IMR-90 (cell line): ENCODE measurements at regions not wholly inside any gene's neighbourhood (a gene's known extent, or its start where the extent isn't known, plus 50 kb on each side); places are given as distances from the start of the nearest gene placed in this dataset.

Experiments used
- ATAC-seq: fragments of 200-7000 bp; cut with Tn5 transposase; 2 replicates; pipeline ENCODE4 v1.9.1; 2020; ENCODE audit warnings: low read depth, mild to moderate bottlenecking, moderate library complexity
- BruUV-seq: library from RNA; stranded (reverse); fragments of 400-500 nt; replicated peaks from 2 replicates; lab custom pipeline; 2021; lab: Mats Ljungman, UMichigan
- CTCF ChIA-PET: fragments of 300-600 bp; formaldehyde crosslinking; extraction: SDS; loops from one replicate; lab custom pipeline; 2021; ENCODE audit warnings: antibody characterized with exemption; lab: Yijun Ruan, JAX
- POLR2A ChIA-PET: fragments of 300-600 bp; sonication (Branson Sonifier 250); formaldehyde crosslinking; loops from one replicate; lab custom pipeline; 2022; ENCODE audit warnings: antibody characterized with exemption; ENCODE audit not compliant: unreplicated experiment; lab: Charles Lee
- DNase-seq: peaks from one replicate; pipeline ENCODE4 v3.0.0; 2013
- H2AFZ ChIP-seq: replicated peaks from 2 replicates; pipeline ENCODE3; 2013; ENCODE audit warnings: low read length, mild to moderate bottlenecking; ENCODE audit not compliant: poor library complexity
- H2AK5ac ChIP-seq: 2 replicates; pipeline ENCODE4 v1.6.1; 2013; ENCODE audit warnings: low read depth, low read length, inconsistent platforms
- H2AK9ac ChIP-seq: replicated peaks from 2 replicates; pipeline ENCODE3; 2013; ENCODE audit warnings: mild to moderate bottlenecking, low read depth, low read length, moderate library complexity; ENCODE audit not compliant: poor library complexity
- H2BK120ac ChIP-seq: 2 replicates; pipeline ENCODE4 v1.6.1; 2013; ENCODE audit warnings: low read depth, low read length, inconsistent platforms
- H2BK15ac ChIP-seq: 3 replicates; pipeline ENCODE4 v1.6.1; 2013; ENCODE audit warnings: low read depth, low read length, inconsistent platforms
- H2BK20ac ChIP-seq: 2 replicates; pipeline ENCODE4 v1.6.1; 2013; ENCODE audit warnings: low read depth, mild to moderate bottlenecking, inconsistent platforms, low read length, moderate library complexity
- H2BK5ac ChIP-seq: 2 replicates; pipeline ENCODE4 v1.6.1; 2013; ENCODE audit warnings: mild to moderate bottlenecking, low read depth, low read length, inconsistent platforms; ENCODE audit not compliant: poor library complexity, severe bottlenecking
- H3K14ac ChIP-seq: replicated peaks from 2 replicates; pipeline ENCODE4 v1.6.1; 2013; ENCODE audit warnings: low read depth, low read length, inconsistent platforms
- H3K18ac ChIP-seq: 2 replicates; pipeline ENCODE4 v1.6.1; 2013; ENCODE audit warnings: low read depth, low read length, control low read depth
- H3K23ac ChIP-seq: 2 replicates; pipeline ENCODE4 v1.6.1; 2013; ENCODE audit warnings: low read depth, low read length, inconsistent platforms
- H3K27ac ChIP-seq: 2 replicates; pipeline ENCODE4 v1.5.1; 2013; ENCODE audit warnings: mild to moderate bottlenecking, control low read depth, low read length; ENCODE audit not compliant: insufficient read depth
- H3K27me3 ChIP-seq: 2 replicates; pipeline ENCODE4 v1.6.1; 2013; ENCODE audit warnings: low read length; ENCODE audit not compliant: control insufficient read depth, insufficient read depth
- H3K36me3 ChIP-seq: 2 replicates; pipeline ENCODE4 v1.6.1; 2013; ENCODE audit warnings: low read length, mixed read lengths; ENCODE audit not compliant: control insufficient read depth, insufficient read depth
- H3K4ac ChIP-seq: 2 replicates; pipeline ENCODE4 v1.6.1; 2013; ENCODE audit warnings: low read depth, low read length, inconsistent platforms
- H3K4me1 ChIP-seq: 2 replicates; pipeline ENCODE4 v1.6.1; 2013; ENCODE audit warnings: low read length, mixed read lengths; ENCODE audit not compliant: control insufficient read depth, insufficient read depth
- H3K4me2 ChIP-seq: 2 replicates; pipeline ENCODE4 v1.6.1; 2013; ENCODE audit warnings: low read depth, mild to moderate bottlenecking, control low read depth, low read length, moderate library complexity
- H3K4me3 ChIP-seq: 2 replicates; pipeline ENCODE4 v1.5.1; 2013; ENCODE audit warnings: low read depth, mild to moderate bottlenecking, control low read depth, low read length, moderate library complexity; ENCODE audit not compliant: insufficient read depth
- H3K56ac ChIP-seq: 2 replicates; pipeline ENCODE4 v1.6.1; 2013; ENCODE audit warnings: low read length, inconsistent platforms; ENCODE audit not compliant: insufficient read depth; ENCODE audit errors: extremely low read depth
- H3K79me1 ChIP-seq, 2 experiments: 2 replicates each; pipeline ENCODE4 v1.6.1; 2013; ENCODE audit warnings: low read length in 2 of 2, inconsistent platforms in 1 of 2, low read depth in 1 of 2
- H3K9ac ChIP-seq: 2 replicates; pipeline ENCODE4 v1.6.1; 2013; ENCODE audit warnings: low read depth, low read length, control low read depth
- H3K9me1 ChIP-seq: 2 replicates; pipeline ENCODE4 v1.6.1; 2013; ENCODE audit warnings: low read length, inconsistent platforms; ENCODE audit not compliant: insufficient read depth
- H3K9me3 ChIP-seq: 2 replicates; pipeline ENCODE4 v1.6.1; 2013; ENCODE audit warnings: low read length; ENCODE audit not compliant: control insufficient read depth, insufficient read depth
- H4K20me1 ChIP-seq: 2 replicates; pipeline ENCODE4 v1.6.1; 2013; ENCODE audit warnings: low read length, inconsistent platforms; ENCODE audit not compliant: insufficient read depth
- H4K5ac ChIP-seq: 2 replicates; pipeline ENCODE4 v1.6.1; 2013; ENCODE audit warnings: mild to moderate bottlenecking, low read depth, low read length, control low read depth
- H4K8ac ChIP-seq, 2 experiments: 2 replicates each; pipeline ENCODE4 v1.6.1; 2013; ENCODE audit warnings: low read depth in 2 of 2, low read length in 2 of 2, control low read depth in 1 of 2, inconsistent platforms in 1 of 2
- H4K91ac ChIP-seq: 2 replicates; pipeline ENCODE4 v1.6.1; 2013; ENCODE audit warnings: low read depth, low read length, inconsistent platforms; ENCODE audit not compliant: insufficient read depth
- BHLHE40 ChIP-seq: fragments of 150-350 bp; IDR thresholded peaks from 2 replicates; pipeline ENCODE4 v1.6.1; 2016; ENCODE audit warnings: mild to moderate bottlenecking, low read depth, low read length
- CEBPB ChIP-seq: IDR thresholded peaks from 2 replicates; pipeline ENCODE4 v1.6.1; 2012; ENCODE audit warnings: low read depth, low read length, improper control_type of control experiment
- FOS ChIP-seq: fragments of 150-350 bp; IDR thresholded peaks from 2 replicates; pipeline ENCODE4 v1.6.1; 2016; ENCODE audit warnings: low read depth, low read length
- MAFK ChIP-seq: IDR thresholded peaks from 2 replicates; pipeline ENCODE4 v1.6.1; 2012; ENCODE audit warnings: low read depth, low read length, improper control_type of control experiment
- MAZ ChIP-seq: IDR thresholded peaks from 2 replicates; pipeline ENCODE4 v1.6.1; 2012; ENCODE audit warnings: low read depth, mild to moderate bottlenecking, low read length, improper control_type of control experiment, moderate library complexity, borderline replicate concordance
- NFE2L2 ChIP-seq: fragments of 150-350 bp; IDR thresholded peaks from 2 replicates; pipeline ENCODE4 v1.6.1; 2016; ENCODE audit warnings: low read depth, mild to moderate bottlenecking, low read length
- POLR2A ChIP-seq: IDR thresholded peaks from 2 replicates; pipeline ENCODE4 v1.6.1; 2012; ENCODE audit warnings: mild to moderate bottlenecking, low read depth, low read length
- RAD21 ChIP-seq: IDR thresholded peaks from 2 replicates; pipeline ENCODE4 v1.6.1; 2012; ENCODE audit warnings: low read length, improper control_type of control experiment
- RCOR1 ChIP-seq: IDR thresholded peaks from 2 replicates; pipeline ENCODE4 v1.6.1; 2012; ENCODE audit warnings: mild to moderate bottlenecking, low read length, improper control_type of control experiment; ENCODE audit not compliant: insufficient replicate concordance
- WGBS, 2 experiments: methylation state at CpG; one replicate each; pipeline versions ENCODE4 v1.1.5 to v1.1.7; 2013; ENCODE audit warnings: missing lambda C conversion rate in 2 of 2; ENCODE audit not compliant: insufficient read length in 1 of 2; ENCODE audit errors: extremely low coverage in 2 of 2; 5-methylcytosine and 5-hydroxymethylcytosine counted together
- dilution Hi-C: fragments of 300-500 bp; cut with HindIII; formaldehyde crosslinking; loops from one replicate; pipeline ENCODE4 v1.14.3; 2018; ENCODE audit warnings: low sequenced_read_pairs; ENCODE audit not compliant: unreplicated experiment
- in situ Hi-C: fragments of 300-500 bp; cut with MboI; formaldehyde crosslinking; loops from 3 replicates; pipeline ENCODE4 v1.14.3; 2019; ENCODE audit warnings: low sequenced_read_pairs, inconsistent platforms, mixed read lengths
- intact Hi-C: fragments of 100-400 bp; cut with micrococcal nuclease; formaldehyde crosslinking; loops from 2 replicates; pipeline ENCODE4 v1.10.0; 2022
- TF ChIP-seq, protein P1 (sequence below): conservative IDR thresholded peaks from 2 replicates; pipeline ENCODE4 v1.5.1; 2012; ENCODE audit warnings: mild to moderate bottlenecking, low read depth, low read length, improper control_type of control experiment

DNA sequence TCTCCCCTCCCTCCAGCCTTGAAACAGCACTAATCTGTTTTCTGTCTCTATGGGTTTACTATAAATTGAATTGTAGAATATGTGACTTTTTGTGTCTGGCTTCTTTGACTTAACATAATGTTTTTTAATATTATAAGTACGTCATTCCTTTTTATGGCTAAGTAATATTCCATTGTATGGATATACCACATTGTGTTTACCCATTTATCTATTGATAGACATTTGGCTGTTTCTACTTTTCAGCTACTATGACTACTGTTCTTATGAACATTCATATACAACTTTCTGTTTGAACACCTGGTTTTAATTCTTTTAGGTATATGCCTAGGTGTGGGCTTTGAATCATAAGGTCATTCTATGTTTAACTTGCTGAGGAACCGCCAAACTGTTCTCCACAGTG is 961.9 kb downstream of the CDH8 start:
- ChIA-PET CTCF (no interaction called here), POLR2A (no interaction called here)
- Histone ChIP-seq H4K20me1 (no peaks in the 10 kb centered on the region), H4K5ac (no peak overlapping the region), H3K4me2 (no peak overlapping the region), H3K4ac (no peak overlapping the region), H2AFZ (no peak overlapping the region), H3K79me1 (no peaks in the 10 kb centered on the region), H3K27me3 (no peaks in the 10 kb centered on the region), H3K56ac (no peak overlapping the region), H3K4me1 (no peaks in the 10 kb centered on the region), H3K27ac (no peak overlapping the region), H2BK120ac (no peak overlapping the region), H3K9ac (no peak overlapping the region), H3K14ac (no peak overlapping the region), H3K36me3 (no peaks in the 10 kb centered on the region), H3K23ac (no peak overlapping the region), H2BK15ac (no peak overlapping the region), H2BK5ac (no peak overlapping the region), H4K8ac (no peak overlapping the region), H3K4me3 (no peak overlapping the region), H3K18ac (no peak overlapping the region), H3K9me3 (peaks cover 2% of the 10 kb centered on the region), H3K9me1 (no peaks in the 10 kb centered on the region), H2AK9ac (no peak overlapping the region), H2BK20ac (no peak overlapping the region), H2AK5ac (no peak overlapping the region), H4K91ac (no peak overlapping the region)
- intact Hi-C loops = no loop called here
- WGBS, 2 experiments = no CpG with 5 or more reads among the region's 2 CpGs
- in situ Hi-C loops = no loop called here
- no peak for TF ChIP-seq MAFK
- no peak for TF ChIP-seq NFE2L2
- no peak for TF ChIP-seq CEBPB
- TF ChIP-seq RCOR1 = no peak
- TF ChIP-seq FOS = no peak
- TF ChIP-seq, protein P1, sequence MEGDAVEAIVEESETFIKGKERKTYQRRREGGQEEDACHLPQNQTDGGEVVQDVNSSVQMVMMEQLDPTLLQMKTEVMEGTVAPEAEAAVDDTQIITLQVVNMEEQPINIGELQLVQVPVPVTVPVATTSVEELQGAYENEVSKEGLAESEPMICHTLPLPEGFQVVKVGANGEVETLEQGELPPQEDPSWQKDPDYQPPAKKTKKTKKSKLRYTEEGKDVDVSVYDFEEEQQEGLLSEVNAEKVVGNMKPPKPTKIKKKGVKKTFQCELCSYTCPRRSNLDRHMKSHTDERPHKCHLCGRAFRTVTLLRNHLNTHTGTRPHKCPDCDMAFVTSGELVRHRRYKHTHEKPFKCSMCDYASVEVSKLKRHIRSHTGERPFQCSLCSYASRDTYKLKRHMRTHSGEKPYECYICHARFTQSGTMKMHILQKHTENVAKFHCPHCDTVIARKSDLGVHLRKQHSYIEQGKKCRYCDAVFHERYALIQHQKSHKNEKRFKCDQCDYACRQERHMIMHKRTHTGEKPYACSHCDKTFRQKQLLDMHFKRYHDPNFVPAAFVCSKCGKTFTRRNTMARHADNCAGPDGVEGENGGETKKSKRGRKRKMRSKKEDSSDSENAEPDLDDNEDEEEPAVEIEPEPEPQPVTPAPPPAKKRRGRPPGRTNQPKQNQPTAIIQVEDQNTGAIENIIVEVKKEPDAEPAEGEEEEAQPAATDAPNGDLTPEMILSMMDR = no peak
- no peak for TF ChIP-seq POLR2A
- TF ChIP-seq MAZ = no peak
- TF ChIP-seq RAD21 = no peak
- no peak for TF ChIP-seq BHLHE40
- dilution Hi-C loops = no loop called here
- DNase-seq (no peak), ATAC-seq (no peak)
- no TSS peak for BruUV-seq
